Liver (tissue), 8 donors: ENCODE measurements at regions not wholly inside any gene's neighbourhood (a gene's known extent, or its start where the extent isn't known, plus 50 kb on each side); places are given as distances from the start of the nearest gene placed in this dataset.
A peak's percentile ranks its signal among the peaks of the same experiment; 100 is the strongest.

ENCODE experiments used
- DNase-seq: peaks from one replicate; pipeline ENCODE4 v3.0.0-alpha.2; 2017; ENCODE audit warnings: low spot score
- H3K27ac ChIP-seq, 2 donors: one replicate each; pipeline ENCODE4 v1.7.0; 2013; ENCODE audit warnings: inconsistent platforms in 2 of 2, low read length in 2 of 2, control low read depth in 1 of 2, low read depth in 1 of 2, mild to moderate bottlenecking in 1 of 2
- H3K27me3 ChIP-seq, 4 donors: one replicate each; pipeline versions ENCODE4 v1.6.1 to v1.7.0; 2013; ENCODE audit warnings: low read length in 3 of 4, inconsistent platforms in 1 of 4, mild to moderate bottlenecking in 1 of 4, moderate library complexity in 1 of 4; ENCODE audit not compliant: control insufficient read depth in 4 of 4, insufficient read depth in 4 of 4
- H3K36me3 ChIP-seq, 4 donors: one replicate each; pipeline versions ENCODE4 v1.6.1 to v1.7.0; 2013; ENCODE audit warnings: low read length in 3 of 4, mild to moderate bottlenecking in 3 of 4, low read depth in 1 of 4, moderate library complexity in 1 of 4; ENCODE audit not compliant: control insufficient read depth in 4 of 4, insufficient read depth in 3 of 4
- H3K4me1 ChIP-seq, 4 donors: one replicate each; pipeline versions ENCODE4 v1.6.1 to v1.7.0; 2013; ENCODE audit warnings: low read length in 3 of 4, mild to moderate bottlenecking in 3 of 4, moderate library complexity in 1 of 4; ENCODE audit not compliant: control insufficient read depth in 4 of 4, insufficient read depth in 4 of 4
- H3K4me3 ChIP-seq, 3 donors: one replicate each; pipeline versions ENCODE4 v1.6.1 to v1.7.0; 2013; ENCODE audit warnings: low read length in 3 of 3, control low read depth in 1 of 3, low read depth in 1 of 3, mild to moderate bottlenecking in 1 of 3
- H3K9ac ChIP-seq, 2 donors: one replicate each; pipeline ENCODE4 v1.7.0; 2013; ENCODE audit warnings: low read length in 2 of 2, mild to moderate bottlenecking in 2 of 2, moderate library complexity in 2 of 2, control low read depth in 1 of 2, low read depth in 1 of 2
- H3K9me3 ChIP-seq, 4 donors: one replicate each; pipeline versions ENCODE4 v1.6.1 to v1.7.0; 2013; ENCODE audit warnings: low read length in 3 of 4; ENCODE audit not compliant: control insufficient read depth in 4 of 4
- EGR1 ChIP-seq, 2 donors: IDR thresholded peaks; 2 replicates each; pipeline ENCODE4 v1.6.1; 2016 to 2018; ENCODE audit warnings: antibody characterized with exemption in 2 of 2, low read depth in 2 of 2
- FOXA1 ChIP-seq: IDR thresholded peaks from 2 replicates; pipeline ENCODE4 v1.6.1; 2016; ENCODE audit warnings: antibody characterized with exemption
- FOXA2 ChIP-seq: IDR thresholded peaks from 2 replicates; pipeline ENCODE4 v1.6.1; 2016; ENCODE audit warnings: antibody characterized with exemption
- GABPA ChIP-seq, 2 donors: IDR thresholded peaks in 1 of 2; conservative IDR thresholded peaks in 1 of 2; 2 replicates each; pipeline ENCODE4 v1.6.1; 2016; ENCODE audit warnings: antibody characterized with exemption in 2 of 2, mild to moderate bottlenecking in 1 of 2, moderate library complexity in 1 of 2
- HNF4A ChIP-seq, 2 donors: conservative IDR thresholded peaks; 2 replicates each; pipeline ENCODE4 v1.6.1; 2016; ENCODE audit warnings: antibody characterized with exemption in 2 of 2, mild to moderate bottlenecking in 2 of 2
- HNF4G ChIP-seq: IDR thresholded peaks from 2 replicates; pipeline ENCODE4 v1.6.1; 2016; ENCODE audit warnings: antibody characterized with exemption
- JUND ChIP-seq, 2 donors: IDR thresholded peaks; 2 replicates each; pipeline ENCODE4 v1.6.1; 2016; ENCODE audit warnings: antibody characterized with exemption in 2 of 2
- NR2F2 ChIP-seq: IDR thresholded peaks from 2 replicates; pipeline ENCODE4 v1.6.1; 2016; ENCODE audit warnings: antibody characterized with exemption
- RXRA ChIP-seq, 2 donors: IDR thresholded peaks; 2 replicates each; pipeline ENCODE4 v1.6.1; 2017 to 2018; ENCODE audit warnings: antibody characterized with exemption in 2 of 2, mild to moderate bottlenecking in 1 of 2
- SP1 ChIP-seq: IDR thresholded peaks from 2 replicates; pipeline ENCODE4 v1.6.1; 2018; ENCODE audit warnings: antibody characterized with exemption, mild to moderate bottlenecking
- TAF1 ChIP-seq: conservative IDR thresholded peaks from 2 replicates; pipeline ENCODE4 v1.6.1; 2016; ENCODE audit warnings: antibody characterized with exemption, mild to moderate bottlenecking
- YY1 ChIP-seq: IDR thresholded peaks from 2 replicates; pipeline ENCODE4 v1.6.1; 2016; ENCODE audit warnings: antibody characterized with exemption, mild to moderate bottlenecking
- WGBS: extraction: QIAGEN DNeasy Blood & Tissue Kit; methylation state at CpG from one replicate; pipeline ENCODE4 v1.1.7; 2013; 5-methylcytosine and 5-hydroxymethylcytosine counted together
- TF ChIP-seq, protein P1 (sequence below): fragments of 150-350 bp; IDR thresholded peaks from 2 replicates; pipeline ENCODE4 v1.5.1; 2017; ENCODE audit warnings: improper control_type of control experiment, low read depth, low read length; ENCODE audit not compliant: missing input control
- TF ChIP-seq, protein P2 (sequence below): IDR thresholded peaks from 2 replicates; pipeline ENCODE4 v1.6.1; 2016; ENCODE audit warnings: antibody characterized with exemption
- TF ChIP-seq, protein P3 (sequence below): IDR thresholded peaks from 2 replicates; pipeline ENCODE4 v1.6.1; 2016; ENCODE audit warnings: antibody characterized with exemption
- TF ChIP-seq, protein P4 (sequence below): IDR thresholded peaks from 2 replicates; pipeline ENCODE4 v1.6.1; 2016; ENCODE audit warnings: antibody characterized with exemption, mild to moderate bottlenecking
- donor health status: healthy.
- donor health status: healthy.
- donor health status: healthy.
- donor health status: healthy.
- donor health status: healthy.

DNA sequence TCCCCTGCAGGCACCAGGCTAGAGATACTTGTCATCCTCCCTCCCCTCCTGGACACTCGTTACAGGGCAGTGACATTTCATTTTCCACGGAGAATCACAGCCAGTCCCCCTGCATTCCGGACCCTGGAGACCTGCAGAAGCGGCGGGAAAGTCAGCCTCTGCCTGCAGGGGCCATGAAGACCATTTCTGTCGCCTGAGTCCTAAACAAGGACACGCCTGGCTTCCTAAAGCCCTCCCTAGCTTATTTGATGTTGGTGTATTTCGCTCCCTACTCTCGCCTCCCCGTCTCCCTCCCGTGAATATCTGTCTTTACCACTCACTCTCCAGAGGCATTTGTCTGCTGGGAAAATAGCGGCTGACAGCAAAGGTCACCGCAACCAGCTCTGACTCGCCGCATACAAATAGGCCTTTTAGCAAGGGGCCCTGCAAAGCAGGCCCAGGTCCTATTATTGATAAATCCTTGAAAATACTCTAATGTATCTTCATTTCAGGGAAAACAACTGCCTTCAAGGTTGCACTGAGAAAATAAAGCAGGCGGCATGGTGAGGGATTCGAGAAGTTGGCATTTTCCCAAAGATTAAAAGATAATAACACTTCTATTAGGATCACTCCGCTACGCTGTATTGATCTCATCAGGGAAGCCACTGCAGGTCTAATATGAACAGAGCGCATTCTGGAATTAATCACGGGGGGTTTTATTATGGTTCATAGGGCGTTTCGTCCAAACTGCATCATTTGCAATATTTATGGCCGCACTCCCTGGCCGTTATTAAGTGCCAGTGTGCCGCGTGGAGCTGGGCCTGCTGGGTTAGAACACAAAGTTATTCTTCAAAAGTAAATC lies 447.1 kb upstream of the CDH5 start:
- no peak for DNase-seq
- 91% methylated on average over 27 of the region's 27 CpGs for WGBS
- Histone ChIP-seq H3K27ac (no peak overlapping the region), H3K4me1 (peaks cover 1 to 20% (median 13%) of the 10 kb centered on the region in 4 donors), H3K9ac (no peak overlapping the region), H3K9me3 (no peaks in the 10 kb centered on the region), H3K36me3 (no peaks in the 10 kb centered on the region), H3K27me3 (no peaks in the 10 kb centered on the region), H3K4me3 (no peak overlapping the region)
- TF ChIP-seq FOXA1, result no peak

DNA sequence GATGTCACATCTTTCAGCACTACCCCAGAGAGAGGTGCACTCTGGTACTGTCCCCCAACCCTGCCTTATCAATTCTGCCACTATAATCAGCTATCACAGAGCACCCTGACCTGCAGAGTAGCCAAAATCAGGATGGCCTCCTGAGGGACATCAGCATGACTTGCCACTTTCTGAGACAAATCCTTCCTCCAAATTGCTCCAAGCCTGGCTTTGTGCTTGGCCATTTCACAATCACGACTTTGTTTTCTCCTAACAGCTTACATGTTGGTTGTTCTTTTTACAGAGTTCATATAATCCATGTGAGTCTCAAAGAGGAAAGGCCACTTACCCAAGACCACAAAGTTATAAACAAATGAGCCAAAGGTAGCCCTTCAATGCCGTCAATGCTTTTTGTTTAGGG lies 449.0 kb upstream of the CDH5 start:
- no peak for DNase-seq

DNA sequence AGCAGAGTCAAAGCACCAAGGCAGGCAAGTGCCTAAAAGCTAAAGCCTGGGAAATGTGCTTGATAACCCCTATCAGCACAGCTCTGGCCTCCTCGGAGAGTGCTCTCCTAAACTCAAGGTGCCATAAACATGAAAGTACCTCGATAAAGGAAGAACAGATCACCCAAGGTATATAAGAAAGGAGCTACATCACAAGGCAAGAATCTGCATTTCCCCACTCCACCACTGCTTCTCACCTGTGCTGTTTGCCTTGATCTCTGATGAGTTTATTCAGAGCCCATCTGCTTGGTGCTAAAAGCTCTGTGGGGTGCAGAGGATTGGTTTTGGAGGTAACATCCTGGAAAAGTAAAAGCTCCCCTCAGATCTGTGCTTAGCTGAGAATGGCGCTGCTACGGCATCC lies 449.5 kb upstream of the CDH5 start:
- Histone ChIP-seq H3K27ac (no peak overlapping the region), H3K27me3 (no peaks in the 10 kb centered on the region), H3K4me1 (peaks cover 0 to 1% (median under 1%) of the 10 kb centered on the region in 4 donors), H3K9ac (no peak overlapping the region), H3K36me3 (no peaks in the 10 kb centered on the region), H3K9me3 (no peaks in the 10 kb centered on the region), H3K4me3 (no peak overlapping the region)
- TF ChIP-seq GABPA (IDR thresholded peaks at IDR 0.05 in 1 of 2, conservative IDR thresholded peaks at IDR 0.05 in 1 of 2) (no peak), RXRA (IDR thresholded peaks at IDR 0.05) (no peak), NR2F2 (no peak), FOXA1 (no peak), EGR1 (IDR thresholded peaks at IDR 0.05; ENCODE audit: low read depth in 2 of 2) (no peak), HNF4G (no peak), TAF1 (no peak), SP1 (no peak), YY1 (no peak), FOXA2 (no peak), HNF4A (conservative IDR thresholded peaks at IDR 0.05) (no peak), JUND (IDR thresholded peaks at IDR 0.05) (no peak)
- TF ChIP-seq, protein P1, sequence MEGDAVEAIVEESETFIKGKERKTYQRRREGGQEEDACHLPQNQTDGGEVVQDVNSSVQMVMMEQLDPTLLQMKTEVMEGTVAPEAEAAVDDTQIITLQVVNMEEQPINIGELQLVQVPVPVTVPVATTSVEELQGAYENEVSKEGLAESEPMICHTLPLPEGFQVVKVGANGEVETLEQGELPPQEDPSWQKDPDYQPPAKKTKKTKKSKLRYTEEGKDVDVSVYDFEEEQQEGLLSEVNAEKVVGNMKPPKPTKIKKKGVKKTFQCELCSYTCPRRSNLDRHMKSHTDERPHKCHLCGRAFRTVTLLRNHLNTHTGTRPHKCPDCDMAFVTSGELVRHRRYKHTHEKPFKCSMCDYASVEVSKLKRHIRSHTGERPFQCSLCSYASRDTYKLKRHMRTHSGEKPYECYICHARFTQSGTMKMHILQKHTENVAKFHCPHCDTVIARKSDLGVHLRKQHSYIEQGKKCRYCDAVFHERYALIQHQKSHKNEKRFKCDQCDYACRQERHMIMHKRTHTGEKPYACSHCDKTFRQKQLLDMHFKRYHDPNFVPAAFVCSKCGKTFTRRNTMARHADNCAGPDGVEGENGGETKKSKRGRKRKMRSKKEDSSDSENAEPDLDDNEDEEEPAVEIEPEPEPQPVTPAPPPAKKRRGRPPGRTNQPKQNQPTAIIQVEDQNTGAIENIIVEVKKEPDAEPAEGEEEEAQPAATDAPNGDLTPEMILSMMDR, result no peak
- TF ChIP-seq, protein P2, sequence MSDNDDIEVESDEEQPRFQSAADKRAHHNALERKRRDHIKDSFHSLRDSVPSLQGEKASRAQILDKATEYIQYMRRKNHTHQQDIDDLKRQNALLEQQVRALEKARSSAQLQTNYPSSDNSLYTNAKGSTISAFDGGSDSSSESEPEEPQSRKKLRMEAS, result no peak
- TF ChIP-seq, protein P3, sequence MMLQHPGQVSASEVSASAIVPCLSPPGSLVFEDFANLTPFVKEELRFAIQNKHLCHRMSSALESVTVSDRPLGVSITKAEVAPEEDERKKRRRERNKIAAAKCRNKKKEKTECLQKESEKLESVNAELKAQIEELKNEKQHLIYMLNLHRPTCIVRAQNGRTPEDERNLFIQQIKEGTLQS, result no peak
- TF ChIP-seq, protein P4, sequence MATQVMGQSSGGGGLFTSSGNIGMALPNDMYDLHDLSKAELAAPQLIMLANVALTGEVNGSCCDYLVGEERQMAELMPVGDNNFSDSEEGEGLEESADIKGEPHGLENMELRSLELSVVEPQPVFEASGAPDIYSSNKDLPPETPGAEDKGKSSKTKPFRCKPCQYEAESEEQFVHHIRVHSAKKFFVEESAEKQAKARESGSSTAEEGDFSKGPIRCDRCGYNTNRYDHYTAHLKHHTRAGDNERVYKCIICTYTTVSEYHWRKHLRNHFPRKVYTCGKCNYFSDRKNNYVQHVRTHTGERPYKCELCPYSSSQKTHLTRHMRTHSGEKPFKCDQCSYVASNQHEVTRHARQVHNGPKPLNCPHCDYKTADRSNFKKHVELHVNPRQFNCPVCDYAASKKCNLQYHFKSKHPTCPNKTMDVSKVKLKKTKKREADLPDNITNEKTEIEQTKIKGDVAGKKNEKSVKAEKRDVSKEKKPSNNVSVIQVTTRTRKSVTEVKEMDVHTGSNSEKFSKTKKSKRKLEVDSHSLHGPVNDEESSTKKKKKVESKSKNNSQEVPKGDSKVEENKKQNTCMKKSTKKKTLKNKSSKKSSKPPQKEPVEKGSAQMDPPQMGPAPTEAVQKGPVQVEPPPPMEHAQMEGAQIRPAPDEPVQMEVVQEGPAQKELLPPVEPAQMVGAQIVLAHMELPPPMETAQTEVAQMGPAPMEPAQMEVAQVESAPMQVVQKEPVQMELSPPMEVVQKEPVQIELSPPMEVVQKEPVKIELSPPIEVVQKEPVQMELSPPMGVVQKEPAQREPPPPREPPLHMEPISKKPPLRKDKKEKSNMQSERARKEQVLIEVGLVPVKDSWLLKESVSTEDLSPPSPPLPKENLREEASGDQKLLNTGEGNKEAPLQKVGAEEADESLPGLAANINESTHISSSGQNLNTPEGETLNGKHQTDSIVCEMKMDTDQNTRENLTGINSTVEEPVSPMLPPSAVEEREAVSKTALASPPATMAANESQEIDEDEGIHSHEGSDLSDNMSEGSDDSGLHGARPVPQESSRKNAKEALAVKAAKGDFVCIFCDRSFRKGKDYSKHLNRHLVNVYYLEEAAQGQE, result no peak
- no peak for DNase-seq
- 61% methylated on average over 4 of the region's 4 CpGs for whole genome bisulfite sequencing

More for the DNA sequence above, 449.0 kb upstream of the CDH5 start:
- Histone ChIP-seq H3K4me3 (no peak overlapping the region), H3K9ac (no peak overlapping the region), H3K9me3 (no peaks in the 10 kb centered on the region), H3K4me1 (peaks cover 0 to 6% (median 2%) of the 10 kb centered on the region in 4 donors), H3K27me3 (no peaks in the 10 kb centered on the region), H3K36me3 (no peaks in the 10 kb centered on the region), H3K27ac (no peak overlapping the region)
- TF ChIP-seq HNF4A (conservative IDR thresholded peaks at IDR 0.05), result peak in 1 of 2 donors; percentile 7
- no peak for TF ChIP-seq JUND (IDR thresholded peaks at IDR 0.05)
- 42% methylated on average over 2 of the region's 2 CpGs for WGBS
